Chondrocyte (in vitro differentiated cells): ENCODE measurements at regions not wholly inside any gene's neighbourhood (a gene's known extent, or its start where the extent isn't known, plus 50 kb on each side); places are given as distances from the start of the nearest gene placed in this dataset.

Experiments
- DNase-seq: peaks from one replicate; pipeline ENCODE4 v3.0.0; 2021; ENCODE audit warnings: mixed read lengths, low spot score
- H3K27ac Mint-ChIP-seq: one replicate; pipeline ENCODE4 v1.8.0; 2021; ENCODE audit warnings: mild to moderate bottlenecking, moderate library complexity, mixed read lengths; ENCODE audit not compliant: unreplicated experiment
- H3K27me3 Mint-ChIP-seq: 2 replicates; pipeline ENCODE4 v1.8.0; 2021; ENCODE audit warnings: low read depth, mixed read lengths
- H3K36me3 Mint-ChIP-seq: 2 replicates; pipeline ENCODE4 v1.8.0; 2021; ENCODE audit warnings: low read depth, mixed read lengths
- H3K4me1 Mint-ChIP-seq: 2 replicates; pipeline ENCODE4 v1.8.0; 2021; ENCODE audit warnings: low read depth, mild to moderate bottlenecking, mixed read lengths
- H3K4me3 Mint-ChIP-seq: one replicate; pipeline ENCODE4 v1.8.0; 2021; ENCODE audit warnings: mild to moderate bottlenecking, moderate library complexity, mixed read lengths; ENCODE audit not compliant: unreplicated experiment
- H3K9me3 Mint-ChIP-seq: 2 replicates; pipeline ENCODE4 v1.8.0; 2021; ENCODE audit warnings: low read depth, mixed read lengths
- TF ChIP-seq, protein P1 (sequence below): fragments of 200-600 bp; sonication (generic); IDR thresholded peaks from 2 replicates; pipeline ENCODE4 v1.5.0; 2021; ENCODE audit warnings: antibody characterized with exemption, mild to moderate bottlenecking, moderate library complexity

- H3K27me3 Mint-ChIP-seq, result no peaks in the 10 kb centered on the region
- TF ChIP-seq, protein P1, sequence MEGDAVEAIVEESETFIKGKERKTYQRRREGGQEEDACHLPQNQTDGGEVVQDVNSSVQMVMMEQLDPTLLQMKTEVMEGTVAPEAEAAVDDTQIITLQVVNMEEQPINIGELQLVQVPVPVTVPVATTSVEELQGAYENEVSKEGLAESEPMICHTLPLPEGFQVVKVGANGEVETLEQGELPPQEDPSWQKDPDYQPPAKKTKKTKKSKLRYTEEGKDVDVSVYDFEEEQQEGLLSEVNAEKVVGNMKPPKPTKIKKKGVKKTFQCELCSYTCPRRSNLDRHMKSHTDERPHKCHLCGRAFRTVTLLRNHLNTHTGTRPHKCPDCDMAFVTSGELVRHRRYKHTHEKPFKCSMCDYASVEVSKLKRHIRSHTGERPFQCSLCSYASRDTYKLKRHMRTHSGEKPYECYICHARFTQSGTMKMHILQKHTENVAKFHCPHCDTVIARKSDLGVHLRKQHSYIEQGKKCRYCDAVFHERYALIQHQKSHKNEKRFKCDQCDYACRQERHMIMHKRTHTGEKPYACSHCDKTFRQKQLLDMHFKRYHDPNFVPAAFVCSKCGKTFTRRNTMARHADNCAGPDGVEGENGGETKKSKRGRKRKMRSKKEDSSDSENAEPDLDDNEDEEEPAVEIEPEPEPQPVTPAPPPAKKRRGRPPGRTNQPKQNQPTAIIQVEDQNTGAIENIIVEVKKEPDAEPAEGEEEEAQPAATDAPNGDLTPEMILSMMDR, result no peak
- no peak for DNase-seq
- peaks cover 15% of the 10 kb centered on the region for H3K4me1 Mint-ChIP-seq
- peaks cover 8% of the 10 kb centered on the region for H3K9me3 Mint-ChIP-seq
- no peak overlapping the region for H3K4me3 Mint-ChIP-seq
- H3K27ac Mint-ChIP-seq, result no peak overlapping the region
- H3K36me3 Mint-ChIP-seq, result no peaks in the 10 kb centered on the region
Measured at GRCh38 chr12:96141216-96141912, 52.8 kb upstream of the ELK3 start.

DNA sequence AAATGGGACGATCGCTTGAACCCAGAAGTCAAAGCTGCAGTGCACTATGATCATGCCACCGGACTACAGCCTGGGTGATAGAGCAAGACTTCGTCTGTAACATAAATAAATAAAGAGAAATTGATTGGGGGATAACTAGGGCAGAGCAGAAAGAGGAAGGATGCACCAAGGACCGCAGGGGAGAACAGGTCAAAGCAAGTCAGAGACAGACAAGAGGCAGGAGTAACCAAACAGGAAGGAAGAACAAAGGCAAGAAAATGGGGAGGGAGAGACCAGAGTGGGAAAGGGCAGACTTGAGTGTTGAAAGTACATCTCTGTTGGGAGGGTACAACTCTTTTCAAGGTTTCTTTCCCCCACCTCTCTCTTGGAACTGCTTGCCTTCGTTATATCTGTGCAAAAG lies 50.8 kb upstream of the ELK3 start:
- TF ChIP-seq, protein P1, result no peak
- Mint-ChIP-seq H3K27me3 (no peaks in the 10 kb centered on the region), H3K27ac (no peak overlapping the region), H3K9me3 (peaks cover 8% of the 10 kb centered on the region), H3K4me1 (peaks cover 9% of the 10 kb centered on the region), H3K36me3 (no peaks in the 10 kb centered on the region), H3K4me3 (no peak overlapping the region)
- DNase-seq, result no peak

DNA sequence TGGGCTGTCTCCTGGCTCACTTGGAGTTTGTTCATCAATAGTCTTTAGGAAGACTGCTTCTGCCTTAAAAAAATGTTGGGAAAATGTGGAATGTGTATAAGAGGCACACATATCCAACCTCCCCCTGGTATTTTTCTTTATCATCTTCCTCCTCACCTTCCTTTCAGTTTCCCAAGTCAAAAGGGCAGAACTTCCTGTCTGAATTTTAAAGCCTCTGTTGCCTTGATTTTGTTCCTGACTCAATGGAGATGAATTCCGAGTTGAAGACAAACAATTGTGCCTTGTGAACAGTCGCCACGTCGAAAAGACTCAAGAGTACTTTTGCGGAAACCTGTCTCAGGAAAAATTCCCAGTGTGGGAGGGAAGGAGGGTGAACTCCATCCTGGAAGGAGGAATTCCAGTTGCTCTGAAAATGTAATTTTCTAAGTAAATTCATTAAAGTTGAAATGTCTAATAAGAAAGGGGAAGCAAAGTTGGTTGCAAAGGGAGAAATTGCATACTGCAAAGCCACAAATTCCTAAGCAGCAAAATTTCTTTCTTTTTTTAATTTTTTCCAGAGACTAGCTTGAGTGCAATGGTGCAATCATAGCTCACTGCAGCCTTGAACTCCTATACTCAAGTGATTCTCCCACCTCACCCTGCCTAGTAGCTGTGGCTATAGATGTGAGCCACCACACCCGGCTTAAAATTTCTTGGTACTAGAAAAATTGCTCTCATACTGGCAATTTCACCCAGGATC lies 50.2 kb upstream of the ELK3 start:
- Mint-ChIP-seq H3K36me3 (no peaks in the 10 kb centered on the region), H3K27ac (no peak overlapping the region), H3K4me3 (no peak overlapping the region), H3K27me3 (no peaks in the 10 kb centered on the region), H3K9me3 (peaks cover 8% of the 10 kb centered on the region), H3K4me1 (peaks cover 9% of the 10 kb centered on the region)
- TF ChIP-seq, protein P1, result no peak
- no peak for DNase-seq
